SU-DHL-6 (cell line): ENCODE measurements at regions not wholly inside any gene's neighbourhood (a gene's known extent, or its start where the extent isn't known, plus 50 kb on each side); places are given as distances from the start of the nearest gene placed in this dataset.

Experiments used
- H2AFZ ChIP-seq: fragments of 200-600 bp; sonication (generic); 2 replicates; pipeline ENCODE4 v1.6.1; 2014; ENCODE audit warnings: low read depth, mild to moderate bottlenecking, moderate library complexity, mixed read lengths, antibody characterized with exemption, low read length; ENCODE audit not compliant: severe bottlenecking
- H3F3A ChIP-seq: fragments of 200-600 bp; shearing (Covaris generic); 2 replicates; pipeline ENCODE4 v1.6.0; 2016; ENCODE audit warnings: antibody characterized with exemption, mild to moderate bottlenecking; ENCODE audit not compliant: insufficient read depth
- H3K27ac ChIP-seq: fragments of 200-600 bp; sonication (generic); 2 replicates; pipeline ENCODE4 v1.5.1; 2016; ENCODE audit warnings: low read depth, mild to moderate bottlenecking, low read length, moderate library complexity, mixed read lengths
- H3K27me3 ChIP-seq: fragments of 200-600 bp; sonication (generic), shearing (Covaris generic); 2 replicates; pipeline ENCODE4 v1.6.0; 2014; ENCODE audit warnings: mild to moderate bottlenecking, low read length
- H3K36me3 ChIP-seq: fragments of 200-600 bp; sonication (generic); 2 replicates; pipeline ENCODE4 v1.6.1; 2014; ENCODE audit warnings: mild to moderate bottlenecking, low read length, mixed read lengths
- H3K4me2 ChIP-seq: fragments of 300-600, 200-600 bp; shearing (Covaris generic), sonication (generic); 2 replicates; pipeline ENCODE4 v1.6.0; 2014; ENCODE audit warnings: low read length, low read depth, mild to moderate bottlenecking; ENCODE audit not compliant: poor library complexity, severe bottlenecking
- H3K4me3 ChIP-seq: fragments of 200-600 bp; sonication (generic); 2 replicates; pipeline ENCODE4 v1.5.1; 2014; ENCODE audit warnings: antibody characterized with exemption, low read length, mild to moderate bottlenecking, mixed read lengths; ENCODE audit not compliant: insufficient read depth, poor library complexity, severe bottlenecking
- H3K79me2 ChIP-seq: fragments of 200-600 bp; sonication (generic); 2 replicates; pipeline ENCODE4 v1.6.1; 2014; ENCODE audit warnings: mild to moderate bottlenecking, low read length, moderate library complexity; ENCODE audit not compliant: insufficient read depth
- H3K9ac ChIP-seq: fragments of 200-600 bp; sonication (generic); 2 replicates; pipeline ENCODE4 v1.7.0; 2014; ENCODE audit warnings: mild to moderate bottlenecking, low read length
- H3K9me2 ChIP-seq: fragments of 200-600 bp; sonication (generic); replicated peaks from 2 replicates; pipeline ENCODE4 v1.6.1; 2014; ENCODE audit warnings: low read length; ENCODE audit not compliant: insufficient read depth
- H3K9me3 ChIP-seq: fragments of 200-600 bp; sonication (generic); 2 replicates; pipeline ENCODE4 v1.6.1; 2014; ENCODE audit warnings: low read length, mixed read lengths; ENCODE audit not compliant: insufficient read depth
- H4K20me1 ChIP-seq: fragments of 200-600 bp; sonication (generic); 2 replicates; pipeline ENCODE4 v1.6.1; 2014; ENCODE audit warnings: low read depth, mild to moderate bottlenecking, antibody characterized with exemption, low read length, moderate library complexity, mixed read lengths
- EZH2phosphoT487 ChIP-seq: fragments of 200-600 bp; sonication (generic), shearing (Covaris generic); conservative IDR thresholded peaks from 2 replicates; pipeline ENCODE4 v1.6.1; 2018; ENCODE audit warnings: mild to moderate bottlenecking, antibody characterized with exemption, low read length, moderate library complexity, mixed read lengths
- TF ChIP-seq, protein P1 (sequence below): fragments of 200-600 bp; sonication (generic); IDR thresholded peaks from one replicate; pipeline ENCODE4 v1.5.1; 2017; ENCODE audit warnings: antibody characterized with exemption, mild to moderate bottlenecking, low read length, moderate library complexity; ENCODE audit not compliant: insufficient read depth, poor library complexity, severe bottlenecking

DNA sequence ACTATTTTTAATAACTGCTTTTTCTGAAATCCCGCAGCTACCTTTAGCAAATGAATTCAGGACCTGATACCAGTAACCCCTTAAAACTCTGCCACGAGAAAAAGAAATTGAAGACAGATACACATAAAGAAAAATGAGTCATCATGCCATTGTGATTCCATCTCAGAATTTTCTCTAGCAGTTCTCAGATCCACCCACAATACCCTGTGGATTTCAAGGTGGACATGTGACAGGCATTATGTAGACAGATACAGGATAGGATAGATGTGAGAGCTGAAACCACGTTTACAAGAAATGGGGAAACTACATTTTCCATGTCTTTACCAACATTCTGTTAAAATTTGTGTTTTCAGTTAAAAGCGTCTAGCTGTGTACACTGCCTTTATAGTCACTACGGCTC is 291.9 kb upstream of the NR2F2 start:
- Histone ChIP-seq H3K36me3 (no peaks in the 10 kb centered on the region), H3K4me2 (no peak overlapping the region), H2AFZ (no peak overlapping the region), H3K27ac (no peak overlapping the region), H3K79me2 (no peaks in the 10 kb centered on the region), H3F3A (no peaks in the 10 kb centered on the region), H4K20me1 (no peaks in the 10 kb centered on the region), H3K27me3 (no peaks in the 10 kb centered on the region), H3K9ac (no peak overlapping the region), H3K4me3 (no peak overlapping the region), H3K9me3 (no peaks in the 10 kb centered on the region), H3K9me2 (no peaks in the 10 kb centered on the region)
- TF ChIP-seq, protein P1, sequence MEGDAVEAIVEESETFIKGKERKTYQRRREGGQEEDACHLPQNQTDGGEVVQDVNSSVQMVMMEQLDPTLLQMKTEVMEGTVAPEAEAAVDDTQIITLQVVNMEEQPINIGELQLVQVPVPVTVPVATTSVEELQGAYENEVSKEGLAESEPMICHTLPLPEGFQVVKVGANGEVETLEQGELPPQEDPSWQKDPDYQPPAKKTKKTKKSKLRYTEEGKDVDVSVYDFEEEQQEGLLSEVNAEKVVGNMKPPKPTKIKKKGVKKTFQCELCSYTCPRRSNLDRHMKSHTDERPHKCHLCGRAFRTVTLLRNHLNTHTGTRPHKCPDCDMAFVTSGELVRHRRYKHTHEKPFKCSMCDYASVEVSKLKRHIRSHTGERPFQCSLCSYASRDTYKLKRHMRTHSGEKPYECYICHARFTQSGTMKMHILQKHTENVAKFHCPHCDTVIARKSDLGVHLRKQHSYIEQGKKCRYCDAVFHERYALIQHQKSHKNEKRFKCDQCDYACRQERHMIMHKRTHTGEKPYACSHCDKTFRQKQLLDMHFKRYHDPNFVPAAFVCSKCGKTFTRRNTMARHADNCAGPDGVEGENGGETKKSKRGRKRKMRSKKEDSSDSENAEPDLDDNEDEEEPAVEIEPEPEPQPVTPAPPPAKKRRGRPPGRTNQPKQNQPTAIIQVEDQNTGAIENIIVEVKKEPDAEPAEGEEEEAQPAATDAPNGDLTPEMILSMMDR: no peak
- TF ChIP-seq EZH2phosphoT487: no peak

DNA sequence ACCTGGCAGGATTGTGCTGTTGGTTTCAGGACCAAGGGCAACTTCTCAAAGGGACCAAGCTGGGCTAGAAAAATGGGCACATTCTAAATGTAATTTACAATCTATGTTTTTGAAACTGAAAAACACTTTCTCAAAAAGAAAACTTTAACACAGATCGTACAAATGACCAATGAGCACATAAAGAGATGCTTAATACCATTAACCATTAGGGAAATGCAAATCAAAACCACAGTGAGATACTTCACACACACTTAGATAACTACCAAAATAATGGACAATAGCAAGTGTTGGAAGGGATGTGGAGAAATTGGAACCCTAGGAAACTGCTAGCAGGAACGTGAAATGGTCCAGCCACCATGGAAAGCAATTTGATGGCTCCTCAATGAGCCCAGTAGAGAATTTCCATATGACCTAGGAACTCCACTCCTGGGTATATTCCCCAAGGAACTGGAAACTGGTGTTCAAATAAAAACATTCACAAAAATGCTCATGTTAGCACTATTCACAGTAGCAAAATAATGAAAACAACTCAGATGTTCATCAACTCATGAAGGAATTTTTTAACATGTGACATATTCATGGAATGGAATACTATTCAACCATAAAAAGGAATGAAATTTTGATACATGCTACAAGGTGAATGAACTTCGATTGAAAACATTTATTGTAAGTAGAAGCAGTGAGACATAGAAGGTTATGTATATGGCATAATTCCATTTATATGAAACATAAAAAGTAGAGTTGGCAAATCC is 288.3 kb upstream of the NR2F2 start:
- no peaks in the 10 kb centered on the region for H3K36me3 ChIP-seq
- H3K9me3 ChIP-seq: no peaks in the 10 kb centered on the region
- no peaks in the 10 kb centered on the region for H3K9me2 ChIP-seq
- no peaks in the 10 kb centered on the region for H3K79me2 ChIP-seq
- no peaks in the 10 kb centered on the region for H4K20me1 ChIP-seq
- no peak overlapping the region for H3K27ac ChIP-seq
- H3K4me2 ChIP-seq: no peak overlapping the region
- H3K27me3 ChIP-seq: no peaks in the 10 kb centered on the region
- H3K9ac ChIP-seq: no peak overlapping the region
- no peak overlapping the region for H3K4me3 ChIP-seq
- H2AFZ ChIP-seq: no peak overlapping the region
- no peaks in the 10 kb centered on the region for H3F3A ChIP-seq
- TF ChIP-seq, protein P1: no peak
- no peak for TF ChIP-seq EZH2phosphoT487

DNA sequence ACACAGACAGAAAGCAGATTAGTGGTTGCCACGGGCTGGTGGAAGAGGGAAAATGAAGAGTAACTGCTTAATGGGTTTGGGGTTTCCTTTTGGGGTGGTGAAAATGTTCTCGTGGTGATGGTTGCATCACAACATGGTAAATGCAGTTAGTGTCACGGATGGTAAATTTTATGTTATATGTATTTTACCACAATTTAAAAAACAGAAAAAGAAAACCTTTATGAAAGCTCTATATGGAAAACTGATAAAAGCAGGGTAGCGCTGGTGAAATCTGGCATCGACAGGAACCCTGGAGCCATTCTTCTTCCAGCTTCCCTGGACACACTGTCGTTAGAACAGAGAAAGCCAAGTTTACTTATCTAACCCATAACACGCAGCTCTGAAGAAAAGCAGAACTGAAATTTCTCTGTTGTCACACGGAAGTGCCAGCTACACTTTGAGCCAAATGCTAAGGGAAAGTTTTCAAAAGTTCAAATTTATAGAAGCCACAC is 287.7 kb upstream of the NR2F2 start:
- Histone ChIP-seq H4K20me1 (no peaks in the 10 kb centered on the region), H3K4me2 (no peak overlapping the region), H3K9me3 (no peaks in the 10 kb centered on the region), H3K79me2 (no peaks in the 10 kb centered on the region), H3F3A (no peaks in the 10 kb centered on the region), H3K9me2 (no peaks in the 10 kb centered on the region), H3K36me3 (no peaks in the 10 kb centered on the region), H3K27me3 (no peaks in the 10 kb centered on the region), H3K27ac (no peak overlapping the region), H3K4me3 (no peak overlapping the region), H2AFZ (no peak overlapping the region), H3K9ac (no peak overlapping the region)
- no peak for TF ChIP-seq EZH2phosphoT487
- TF ChIP-seq, protein P1: no peak
